ENCODE measurements at regions not wholly inside any gene's neighbourhood (a gene's known extent, or its start where the extent isn't known, plus 50 kb on each side); places are given as distances from the start of the nearest gene placed in this dataset.

- Histone ChIP-seq H3K27ac (ENCODE audit: low read length) (no peak overlapping the region), H3K27me3 (ENCODE audit: control insufficient read depth, insufficient read depth, low read length) (no peaks in the 10 kb centered on the region), H3K36me3 (ENCODE audit: control insufficient read depth, low read depth, low read length) (no peaks in the 10 kb centered on the region), H3K9ac (ENCODE audit: low read length) (no peak overlapping the region), H3K4me1 (ENCODE audit: control insufficient read depth, low read depth, low read length) (peaks cover 4% of the 10 kb centered on the region), H3K4me3 (ENCODE audit: low read length) (no peak overlapping the region), H3K9me3 (ENCODE audit: control insufficient read depth, low read depth, low read length) (peaks cover 3% of the 10 kb centered on the region)
Observed at GRCh38 chr7:67604461-67605386, 608.1 kb downstream of the TYW1 start.

GRCh38 chr7:67608806-67609205 is 612.2 kb downstream of the TYW1 start:
- Histone ChIP-seq H3K27ac (ENCODE audit: low read length) (no peak overlapping the region), H3K36me3 (ENCODE audit: control insufficient read depth, low read depth, low read length) (no peaks in the 10 kb centered on the region), H3K9ac (ENCODE audit: low read length) (no peak overlapping the region), H3K4me1 (ENCODE audit: control insufficient read depth, low read depth, low read length) (peaks cover 4% of the 10 kb centered on the region), H3K27me3 (ENCODE audit: control insufficient read depth, insufficient read depth, low read length) (no peaks in the 10 kb centered on the region), H3K9me3 (ENCODE audit: control insufficient read depth, low read depth, low read length) (peaks cover 3% of the 10 kb centered on the region), H3K4me3 (ENCODE audit: low read length) (no peak overlapping the region)

GRCh38 chr7:67610897-67611296 is 614.3 kb downstream of the TYW1 start:
- H3K27ac ChIP-seq (ENCODE audit: low read length): no peak overlapping the region
- H3K4me1 ChIP-seq (ENCODE audit: control insufficient read depth, low read depth, low read length): peaks cover 4% of the 10 kb centered on the region
- H3K4me3 ChIP-seq (ENCODE audit: low read length): no peak overlapping the region
- no peak overlapping the region for H3K9ac ChIP-seq (ENCODE audit: low read length)
- H3K9me3 ChIP-seq (ENCODE audit: control insufficient read depth, low read depth, low read length): no peaks in the 10 kb centered on the region
- no peaks in the 10 kb centered on the region for H3K27me3 ChIP-seq (ENCODE audit: control insufficient read depth, insufficient read depth, low read length)
- no peaks in the 10 kb centered on the region for H3K36me3 ChIP-seq (ENCODE audit: control insufficient read depth, low read depth, low read length)

GRCh38 chr7:67614843-67615242 is 618.2 kb downstream of the TYW1 start:
- Histone ChIP-seq H3K36me3 (ENCODE audit: control insufficient read depth, low read depth, low read length) (no peaks in the 10 kb centered on the region), H3K4me1 (ENCODE audit: control insufficient read depth, low read depth, low read length) (no peaks in the 10 kb centered on the region), H3K27me3 (ENCODE audit: control insufficient read depth, insufficient read depth, low read length) (no peaks in the 10 kb centered on the region), H3K27ac (ENCODE audit: low read length) (no peak overlapping the region), H3K4me3 (ENCODE audit: low read length) (no peak overlapping the region), H3K9ac (ENCODE audit: low read length) (no peak overlapping the region), H3K9me3 (ENCODE audit: control insufficient read depth, low read depth, low read length) (no peaks in the 10 kb centered on the region)

DNA sequence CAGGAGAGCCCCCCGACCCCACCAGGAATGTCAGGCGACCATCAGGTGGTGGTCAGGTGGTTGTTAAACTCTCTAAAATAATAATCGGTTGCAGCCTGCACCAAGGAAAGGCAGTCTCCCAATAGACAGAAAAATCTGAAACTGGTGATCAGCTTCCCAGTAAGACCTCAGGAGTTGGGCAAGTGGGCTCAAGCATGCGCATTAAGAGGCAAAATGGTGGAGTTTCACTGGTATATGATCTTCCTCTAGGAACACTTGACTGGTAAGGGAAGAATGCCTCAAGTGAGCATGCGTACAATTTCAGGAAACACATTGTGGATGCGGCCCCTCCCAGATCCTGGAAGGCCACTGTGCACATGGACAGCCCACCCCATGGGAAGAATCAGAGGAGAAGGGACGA is 619.9 kb downstream of the TYW1 start:
- no peak overlapping the region for H3K27ac ChIP-seq (ENCODE audit: low read length)
- no peaks in the 10 kb centered on the region for H3K9me3 ChIP-seq (ENCODE audit: control insufficient read depth, low read depth, low read length)
- H3K9ac ChIP-seq (ENCODE audit: low read length): no peak overlapping the region
- H3K4me3 ChIP-seq (ENCODE audit: low read length): no peak overlapping the region
- no peaks in the 10 kb centered on the region for H3K36me3 ChIP-seq (ENCODE audit: control insufficient read depth, low read depth, low read length)
- H3K27me3 ChIP-seq (ENCODE audit: control insufficient read depth, insufficient read depth, low read length): peaks cover 8% of the 10 kb centered on the region
- H3K4me1 ChIP-seq (ENCODE audit: control insufficient read depth, low read depth, low read length): no peaks in the 10 kb centered on the region

DNA sequence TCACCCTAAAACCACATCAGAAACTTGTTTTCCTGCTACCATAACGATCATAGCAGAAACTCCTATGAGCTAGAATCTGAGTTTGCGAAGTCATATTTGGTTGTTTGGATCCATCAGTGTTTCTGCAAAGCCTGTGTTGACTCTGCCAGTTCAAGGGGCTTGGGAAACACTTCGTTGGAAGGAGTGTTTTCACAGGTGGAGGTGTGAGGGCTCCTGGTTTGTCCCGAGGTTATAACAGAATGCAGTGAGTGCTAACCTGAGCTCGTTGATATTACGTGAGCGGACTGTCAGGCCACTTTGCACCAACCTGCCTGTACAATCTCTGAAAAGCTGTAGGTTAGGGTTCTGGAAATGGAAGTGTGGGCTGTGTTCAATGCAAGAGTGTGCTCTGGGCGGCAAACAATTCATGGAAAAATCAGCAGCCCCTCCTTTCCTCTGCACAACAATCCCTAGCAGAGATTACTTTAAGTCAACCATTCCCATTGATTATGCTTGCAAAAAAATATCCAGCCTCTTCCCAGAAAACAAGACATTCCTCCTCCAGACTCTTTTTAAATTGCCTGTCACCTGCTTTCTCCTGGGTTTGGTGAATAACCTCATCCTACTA is 622.0 kb downstream of the TYW1 start:
- Histone ChIP-seq H3K4me3 (ENCODE audit: low read length) (no peak overlapping the region), H3K27me3 (ENCODE audit: control insufficient read depth, insufficient read depth, low read length) (peaks cover 8% of the 10 kb centered on the region), H3K36me3 (ENCODE audit: control insufficient read depth, low read depth, low read length) (no peaks in the 10 kb centered on the region), H3K27ac (ENCODE audit: low read length) (no peak overlapping the region), H3K9ac (ENCODE audit: low read length) (no peak overlapping the region), H3K9me3 (ENCODE audit: control insufficient read depth, low read depth, low read length) (no peaks in the 10 kb centered on the region), H3K4me1 (ENCODE audit: control insufficient read depth, low read depth, low read length) (no peaks in the 10 kb centered on the region)

DNA sequence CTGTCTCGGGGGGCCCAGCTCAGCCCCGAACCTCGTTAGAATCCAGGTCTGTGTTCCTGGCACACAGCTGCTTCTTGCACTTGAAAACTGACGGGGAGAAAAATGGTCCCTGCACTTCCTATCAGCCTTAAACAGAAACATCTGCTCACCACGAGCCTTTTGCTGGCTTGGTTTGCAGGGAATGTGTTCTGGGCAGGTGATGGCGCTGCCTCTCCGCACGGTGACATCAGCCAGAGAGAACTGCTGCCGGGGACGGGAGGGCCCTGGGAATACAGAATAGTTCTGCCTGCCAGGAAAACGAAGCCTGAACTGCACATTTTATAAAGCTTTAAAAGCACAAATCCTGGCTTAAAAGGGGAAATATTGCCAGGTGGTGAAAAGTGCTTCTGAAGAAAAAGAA is 622.5 kb downstream of the TYW1 start:
- Histone ChIP-seq H3K9ac (ENCODE audit: low read length) (no peak overlapping the region), H3K36me3 (ENCODE audit: control insufficient read depth, low read depth, low read length) (no peaks in the 10 kb centered on the region), H3K27ac (ENCODE audit: low read length) (no peak overlapping the region), H3K4me3 (ENCODE audit: low read length) (no peak overlapping the region), H3K27me3 (ENCODE audit: control insufficient read depth, insufficient read depth, low read length) (peaks cover 8% of the 10 kb centered on the region), H3K9me3 (ENCODE audit: control insufficient read depth, low read depth, low read length) (no peaks in the 10 kb centered on the region), H3K4me1 (ENCODE audit: control insufficient read depth, low read depth, low read length) (no peaks in the 10 kb centered on the region)

DNA sequence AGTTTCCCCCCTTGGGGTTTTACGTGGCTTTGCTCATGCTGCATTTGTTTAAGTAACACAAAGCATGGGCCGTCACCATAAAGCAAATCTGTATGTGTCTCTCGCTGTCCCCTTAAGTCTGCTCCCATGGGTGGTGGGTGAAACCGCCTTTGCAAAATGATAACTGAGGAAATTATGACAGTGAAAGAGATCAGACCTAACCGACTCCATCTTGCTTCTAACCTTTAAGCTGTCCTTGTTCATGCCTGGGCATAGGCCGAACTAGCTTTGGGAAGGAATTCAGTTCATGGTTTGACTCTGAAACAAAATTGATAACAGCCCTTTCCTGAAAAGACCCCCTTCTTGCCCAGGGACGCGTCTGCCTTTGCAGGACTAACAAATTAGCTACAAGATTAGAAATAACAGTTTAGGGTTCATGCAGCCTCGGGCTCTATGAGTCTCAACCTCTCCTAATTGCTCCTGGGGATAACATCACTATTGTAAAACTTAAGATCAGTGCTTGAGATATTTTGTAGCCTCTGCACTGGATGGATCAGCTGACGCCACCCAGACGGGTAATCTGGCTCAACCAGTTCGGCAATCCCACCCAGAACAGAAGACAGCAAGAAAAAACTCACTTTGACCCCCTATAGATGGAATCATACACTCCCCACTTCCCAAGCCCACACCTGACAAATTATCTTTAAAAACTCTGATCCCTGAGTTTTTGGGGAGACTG is 623.7 kb downstream of the TYW1 start:
- Histone ChIP-seq H3K4me3 (ENCODE audit: low read length) (no peak overlapping the region), H3K4me1 (ENCODE audit: control insufficient read depth, low read depth, low read length) (no peaks in the 10 kb centered on the region), H3K36me3 (ENCODE audit: control insufficient read depth, low read depth, low read length) (no peaks in the 10 kb centered on the region), H3K27ac (ENCODE audit: low read length) (no peak overlapping the region), H3K27me3 (ENCODE audit: control insufficient read depth, insufficient read depth, low read length) (peaks cover 8% of the 10 kb centered on the region), H3K9ac (ENCODE audit: low read length) (no peak overlapping the region), H3K9me3 (ENCODE audit: control insufficient read depth, low read depth, low read length) (no peaks in the 10 kb centered on the region)

GRCh38 chr7:67621704-67622103 is 625.1 kb downstream of the TYW1 start:
- H3K27me3 ChIP-seq (ENCODE audit: control insufficient read depth, insufficient read depth, low read length): peaks cover 16% of the 10 kb centered on the region
- H3K9ac ChIP-seq (ENCODE audit: low read length): no peak overlapping the region
- H3K27ac ChIP-seq (ENCODE audit: low read length): no peak overlapping the region

GRCh38 chr7:67625257-67625737 is 628.7 kb downstream of the TYW1 start:
- Histone ChIP-seq H3K4me1 (ENCODE audit: control insufficient read depth, low read depth, low read length) (no peaks in the 10 kb centered on the region), H3K36me3 (ENCODE audit: control insufficient read depth, low read depth, low read length) (no peaks in the 10 kb centered on the region), H3K27ac (ENCODE audit: low read length) (no peak overlapping the region), H3K9me3 (ENCODE audit: control insufficient read depth, low read depth, low read length) (no peaks in the 10 kb centered on the region), H3K4me3 (ENCODE audit: low read length) (peak overlapping the region; percentile 37), H3K9ac (ENCODE audit: low read length) (no peak overlapping the region), H3K27me3 (ENCODE audit: control insufficient read depth, insufficient read depth, low read length) (peaks cover 16% of the 10 kb centered on the region)

More at GRCh38 chr7:67621704-67622103, 625.1 kb downstream of the TYW1 start:
- H3K36me3 ChIP-seq (ENCODE audit: control insufficient read depth, low read depth, low read length): no peaks in the 10 kb centered on the region
- H3K9me3 ChIP-seq (ENCODE audit: control insufficient read depth, low read depth, low read length): no peaks in the 10 kb centered on the region
- no peaks in the 10 kb centered on the region for H3K4me1 ChIP-seq (ENCODE audit: control insufficient read depth, low read depth, low read length)
- no peak overlapping the region for H3K4me3 ChIP-seq (ENCODE audit: low read length)

DNA sequence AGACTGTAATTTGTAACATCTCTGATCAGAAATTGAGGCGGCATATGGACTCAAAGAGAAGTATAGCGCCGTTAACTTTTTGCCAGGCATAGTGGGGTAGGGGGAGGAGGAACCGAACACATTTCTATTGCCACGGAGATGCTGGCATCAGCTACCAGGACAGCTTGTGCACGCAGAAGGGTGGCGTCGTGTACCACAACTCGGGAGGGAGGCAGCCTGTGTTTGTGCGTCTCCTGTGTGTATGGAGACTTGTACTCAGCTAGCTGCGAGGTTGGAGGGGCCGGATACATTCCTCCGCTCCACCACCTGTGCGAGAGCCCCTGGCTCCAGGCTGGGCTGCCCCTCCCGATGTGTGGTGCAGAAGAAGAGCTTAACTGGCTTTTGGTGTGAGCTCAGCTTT is 634.8 kb downstream of the TYW1 start:
- no peaks in the 10 kb centered on the region for H3K9me3 ChIP-seq (ENCODE audit: control insufficient read depth, low read depth, low read length)

More for the DNA sequence above, 634.8 kb downstream of the TYW1 start:
- Histone ChIP-seq H3K27me3 (ENCODE audit: control insufficient read depth, insufficient read depth, low read length) (no peaks in the 10 kb centered on the region), H3K9ac (ENCODE audit: low read length) (no peak overlapping the region), H3K4me3 (ENCODE audit: low read length) (no peak overlapping the region), H3K4me1 (ENCODE audit: control insufficient read depth, low read depth, low read length) (no peaks in the 10 kb centered on the region), H3K36me3 (ENCODE audit: control insufficient read depth, low read depth, low read length) (no peaks in the 10 kb centered on the region), H3K27ac (ENCODE audit: low read length) (no peak overlapping the region)
